Right lobe of liver (tissue), 4 donors: ENCODE measurements at regions not wholly inside any gene's neighbourhood (a gene's known extent, or its start where the extent isn't known, plus 50 kb on each side); places are given as distances from the start of the nearest gene placed in this dataset.

ENCODE experiments used
- CTCF ChIP-seq, 4 donors: fragments of 200-600 bp in 3 of 4; fragments of 450-650 bp in 1 of 4; IDR thresholded peaks; one replicate each; pipeline versions ENCODE4 v1.5.1 to v1.8.0; 2016 to 2022; ENCODE audit warnings: antibody characterized with exemption in 4 of 4, mild to moderate bottlenecking in 2 of 4
- POLR2A ChIP-seq: fragments of 450-650 bp; IDR thresholded peaks from one replicate; pipeline ENCODE4 v1.6.1; 2017; ENCODE audit warnings: antibody characterized with exemption, mild to moderate bottlenecking
- donor health status: DM: no; HTN: no; CAD: no.
- donor health status: DM: no; HTN: no; CAD: no.
- donor health status: DM: no; HTN: yes; CAD: no.

GRCh38 chr15:53882311-53882710, 95.9 kb upstream of the UNC13C start:
- TF ChIP-seq CTCF (IDR thresholded peaks at IDR 0.05) (no peak), POLR2A (no peak)
